Hepatocyte (in vitro differentiated cells): ENCODE measurements at regions not wholly inside any gene's neighbourhood (a gene's known extent, or its start where the extent isn't known, plus 50 kb on each side); places are given as distances from the start of the nearest gene placed in this dataset.

ENCODE experiments used
- DNase-seq: peaks from one replicate; pipeline ENCODE4 v3.0.0-alpha.2; 2016; ENCODE audit warnings: low spot score
- H2AFZ ChIP-seq: fragments of 200-600 bp; sonication (generic); 2 replicates; pipeline ENCODE4 v1.6.0; 2016; ENCODE audit warnings: antibody characterized with exemption, mild to moderate bottlenecking
- H3K27ac ChIP-seq: fragments of 200-600 bp; sonication (generic); 2 replicates; pipeline ENCODE4 v1.5.1; 2016; ENCODE audit warnings: mild to moderate bottlenecking
- H3K27me3 ChIP-seq: fragments of 200-600 bp; sonication (generic); 2 replicates; pipeline ENCODE4 v1.6.1; 2016
- H3K36me3 ChIP-seq: fragments of 200-600 bp; sonication (generic); replicated peaks from 2 replicates; pipeline ENCODE4 v1.5.1; 2016; ENCODE audit warnings: low read depth; ENCODE audit not compliant: insufficient read depth
- H3K4me1 ChIP-seq: fragments of 200-600 bp; sonication (generic); 2 replicates; pipeline ENCODE4 v1.5.1; 2016; ENCODE audit warnings: mild to moderate bottlenecking, moderate library complexity; ENCODE audit not compliant: insufficient read depth
- H3K4me2 ChIP-seq: fragments of 200-600 bp; sonication (generic); 2 replicates; pipeline ENCODE4 v1.6.0; 2016
- H3K4me3 ChIP-seq: fragments of 200-600 bp; sonication (generic); 2 replicates; pipeline ENCODE4 v1.5.1; 2016; ENCODE audit warnings: mild to moderate bottlenecking
- H3K79me2 ChIP-seq: fragments of 200-600 bp; sonication (generic); 2 replicates; pipeline ENCODE4 v1.6.0; 2017; ENCODE audit warnings: mild to moderate bottlenecking
- H3K9me2 ChIP-seq: fragments of 200-600 bp; sonication (generic); replicated peaks from 2 replicates; pipeline ENCODE4 v1.6.0; 2017; ENCODE audit warnings: mild to moderate bottlenecking; ENCODE audit not compliant: insufficient read depth
- H3K9me3 ChIP-seq: fragments of 200-600 bp; sonication (generic); 2 replicates; pipeline ENCODE4 v1.5.1; 2016; ENCODE audit warnings: low read depth, mild to moderate bottlenecking
- H4K20me1 ChIP-seq: fragments of 200-600 bp; sonication (generic); 2 replicates; pipeline ENCODE4 v1.6.0; 2016; ENCODE audit warnings: mild to moderate bottlenecking; ENCODE audit not compliant: insufficient read depth, poor library complexity, severe bottlenecking
- EZH2 ChIP-seq: fragments of 200-600 bp; sonication (generic); IDR thresholded peaks from 2 replicates; pipeline ENCODE4 v1.6.1; 2016; ENCODE audit warnings: antibody characterized with exemption, mild to moderate bottlenecking, borderline replicate concordance
- EZH2phosphoT487 ChIP-seq: fragments of 200-600 bp; sonication (generic); IDR thresholded peaks from one replicate; pipeline ENCODE4 v1.6.1; 2018; ENCODE audit warnings: antibody characterized with exemption, mild to moderate bottlenecking, low read depth, moderate library complexity; ENCODE audit not compliant: unreplicated experiment, severe bottlenecking
- WGBS: methylation state at CpG from one replicate; pipeline ENCODE4 v1.1.6; 2016; ENCODE audit warnings: low lambda C conversion rate; ENCODE audit errors: missing lambda C conversion rate; 5-methylcytosine and 5-hydroxymethylcytosine counted together
- TF ChIP-seq, protein P1 (sequence below): fragments of 200-600 bp; sonication (generic); IDR thresholded peaks from 2 replicates; pipeline ENCODE4 v1.5.1; 2016; ENCODE audit warnings: antibody characterized with exemption, mild to moderate bottlenecking; ENCODE audit not compliant: poor library complexity

DNA sequence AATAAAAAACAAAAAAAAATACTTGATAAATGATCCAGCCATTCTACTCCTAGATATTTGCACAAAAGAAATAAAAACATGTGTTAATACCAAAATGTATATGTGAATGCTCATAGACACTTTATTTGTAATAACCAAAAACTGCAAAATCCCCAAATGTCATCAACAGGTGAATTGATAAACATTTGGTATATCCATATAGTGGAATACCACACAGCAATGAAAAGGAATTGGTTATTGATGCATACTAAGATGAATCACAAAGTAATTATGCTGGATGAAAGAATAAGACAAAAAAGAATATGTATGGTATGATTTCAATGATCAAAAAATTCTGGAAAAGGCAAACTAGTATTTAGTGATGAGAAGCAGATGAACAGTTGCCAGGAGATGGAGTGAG lies 124.7 kb upstream of the VASH1 start:
- Histone ChIP-seq H3K4me2 (no peak overlapping the region), H3K4me1 (no peaks in the 10 kb centered on the region), H4K20me1 (no peaks in the 10 kb centered on the region), H2AFZ (no peak overlapping the region), H3K4me3 (no peak overlapping the region), H3K9me3 (no peaks in the 10 kb centered on the region), H3K27me3 (no peaks in the 10 kb centered on the region), H3K79me2 (no peaks in the 10 kb centered on the region), H3K27ac (no peak overlapping the region), H3K36me3 (no peaks in the 10 kb centered on the region), H3K9me2 (no peaks in the 10 kb centered on the region)
- no peak for DNase-seq
- TF ChIP-seq EZH2 (no peak), EZH2phosphoT487 (no peak)
- TF ChIP-seq, protein P1, sequence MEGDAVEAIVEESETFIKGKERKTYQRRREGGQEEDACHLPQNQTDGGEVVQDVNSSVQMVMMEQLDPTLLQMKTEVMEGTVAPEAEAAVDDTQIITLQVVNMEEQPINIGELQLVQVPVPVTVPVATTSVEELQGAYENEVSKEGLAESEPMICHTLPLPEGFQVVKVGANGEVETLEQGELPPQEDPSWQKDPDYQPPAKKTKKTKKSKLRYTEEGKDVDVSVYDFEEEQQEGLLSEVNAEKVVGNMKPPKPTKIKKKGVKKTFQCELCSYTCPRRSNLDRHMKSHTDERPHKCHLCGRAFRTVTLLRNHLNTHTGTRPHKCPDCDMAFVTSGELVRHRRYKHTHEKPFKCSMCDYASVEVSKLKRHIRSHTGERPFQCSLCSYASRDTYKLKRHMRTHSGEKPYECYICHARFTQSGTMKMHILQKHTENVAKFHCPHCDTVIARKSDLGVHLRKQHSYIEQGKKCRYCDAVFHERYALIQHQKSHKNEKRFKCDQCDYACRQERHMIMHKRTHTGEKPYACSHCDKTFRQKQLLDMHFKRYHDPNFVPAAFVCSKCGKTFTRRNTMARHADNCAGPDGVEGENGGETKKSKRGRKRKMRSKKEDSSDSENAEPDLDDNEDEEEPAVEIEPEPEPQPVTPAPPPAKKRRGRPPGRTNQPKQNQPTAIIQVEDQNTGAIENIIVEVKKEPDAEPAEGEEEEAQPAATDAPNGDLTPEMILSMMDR, result no peak

DNA sequence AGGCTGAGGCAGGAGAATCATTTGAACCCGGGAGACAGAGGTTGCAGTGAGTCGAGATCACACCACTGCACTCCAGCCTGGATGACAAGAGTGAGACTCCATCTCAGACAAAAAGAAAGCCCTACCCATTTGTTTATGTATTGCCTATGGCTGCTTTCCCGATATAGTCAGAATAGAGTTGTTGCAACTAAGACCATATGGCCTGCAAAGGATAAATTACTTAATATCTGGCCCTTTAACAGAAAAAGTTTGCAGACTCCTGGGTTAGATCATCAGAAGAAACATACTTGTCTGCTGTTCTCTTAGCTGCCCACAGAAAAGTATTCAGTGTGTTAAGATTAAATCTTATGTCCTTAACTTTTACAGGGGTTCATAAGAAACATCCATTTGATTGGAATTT lies 122.4 kb upstream of the VASH1 start:
- Histone ChIP-seq H3K27me3 (no peaks in the 10 kb centered on the region), H3K9me3 (no peaks in the 10 kb centered on the region), H3K36me3 (no peaks in the 10 kb centered on the region), H2AFZ (no peak overlapping the region), H4K20me1 (no peaks in the 10 kb centered on the region), H3K27ac (no peak overlapping the region), H3K4me1 (no peaks in the 10 kb centered on the region), H3K9me2 (no peaks in the 10 kb centered on the region), H3K4me3 (no peak overlapping the region), H3K4me2 (no peak overlapping the region), H3K79me2 (no peaks in the 10 kb centered on the region)
- 85% methylated on average over 3 of the region's 3 CpGs for WGBS
- DNase-seq, result no peak
- TF ChIP-seq EZH2, result no peak
- TF ChIP-seq EZH2phosphoT487, result no peak
- TF ChIP-seq, protein P1, result no peak

DNA sequence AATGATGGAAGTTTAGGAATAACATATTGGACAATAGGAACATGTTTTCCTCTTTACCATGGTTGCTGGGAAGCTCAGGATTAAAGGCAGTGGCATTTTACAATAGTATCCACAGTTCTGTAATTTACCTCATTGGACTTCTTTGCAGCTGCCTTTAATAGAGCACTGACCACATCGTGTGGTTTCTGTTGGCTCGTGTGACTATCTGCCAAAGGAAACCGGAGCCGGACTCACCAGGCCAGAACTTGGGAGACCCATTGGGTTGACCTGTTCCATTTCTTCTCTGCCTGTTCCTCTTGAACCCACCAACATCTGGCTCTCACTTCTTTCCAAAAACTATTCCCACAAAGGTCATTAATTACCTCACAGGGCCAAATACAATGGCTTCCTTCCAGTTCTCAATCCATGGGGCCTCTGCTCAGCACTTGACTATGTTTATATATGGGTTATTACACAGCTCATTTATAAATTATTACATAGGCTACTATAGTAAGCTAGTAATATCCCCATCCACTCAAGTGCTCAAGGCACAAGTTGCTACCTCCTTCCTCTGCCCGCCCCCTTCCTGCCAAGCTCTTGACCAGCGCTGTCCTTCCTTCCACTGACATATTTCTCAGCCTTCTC lies 121.5 kb upstream of the VASH1 start:
- H4K20me1 ChIP-seq, result no peaks in the 10 kb centered on the region
- H3K9me3 ChIP-seq, result no peaks in the 10 kb centered on the region
- H3K36me3 ChIP-seq, result no peaks in the 10 kb centered on the region
- 75% methylated on average over 6 of the region's 6 CpGs for WGBS
- H3K4me3 ChIP-seq, result no peak overlapping the region
- no peak overlapping the region for H3K27ac ChIP-seq
- DNase-seq, result no peak
- H3K4me1 ChIP-seq, result no peaks in the 10 kb centered on the region
- TF ChIP-seq EZH2 (no peak), EZH2phosphoT487 (no peak)
- TF ChIP-seq, protein P1, result no peak
- H3K27me3 ChIP-seq, result no peaks in the 10 kb centered on the region
- H2AFZ ChIP-seq, result no peak overlapping the region
- no peaks in the 10 kb centered on the region for H3K9me2 ChIP-seq
- H3K79me2 ChIP-seq, result no peaks in the 10 kb centered on the region
- no peak overlapping the region for H3K4me2 ChIP-seq

DNA sequence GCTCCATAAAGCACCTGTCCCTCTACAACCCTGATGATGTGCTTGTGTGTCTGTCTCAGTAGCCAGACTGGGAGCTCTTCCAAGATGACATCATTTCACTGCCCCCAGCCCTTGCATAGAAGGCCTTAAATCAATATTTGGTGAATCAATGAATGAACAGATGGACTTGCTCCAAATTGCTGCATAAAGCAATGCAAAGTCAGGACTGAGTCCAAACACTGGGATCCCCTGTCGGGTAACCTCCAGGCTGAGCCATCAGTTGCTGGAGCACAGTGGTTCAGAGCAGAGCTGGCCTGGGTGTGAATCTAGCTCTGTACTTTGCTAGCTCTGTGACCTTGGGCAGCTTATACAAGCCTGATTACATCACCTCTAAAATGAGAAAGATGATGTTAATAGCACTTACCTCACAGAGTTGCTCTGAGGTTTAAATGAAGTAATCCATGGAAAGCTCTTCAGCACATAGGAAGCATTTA lies 120.3 kb upstream of the VASH1 start:
- H3K79me2 ChIP-seq, result no peaks in the 10 kb centered on the region
- H3K36me3 ChIP-seq, result no peaks in the 10 kb centered on the region
- no peak overlapping the region for H2AFZ ChIP-seq
- no peak overlapping the region for H3K4me2 ChIP-seq
- WGBS, result 68% methylated on average over 1 of the region's 1 CpG
- no peaks in the 10 kb centered on the region for H4K20me1 ChIP-seq
- no peaks in the 10 kb centered on the region for H3K27me3 ChIP-seq
- H3K27ac ChIP-seq, result no peak overlapping the region
- no peaks in the 10 kb centered on the region for H3K9me3 ChIP-seq
- DNase-seq, result no peak
- H3K4me3 ChIP-seq, result no peak overlapping the region
- TF ChIP-seq, protein P1, result no peak
- TF ChIP-seq EZH2 (no peak), EZH2phosphoT487 (no peak)
- H3K4me1 ChIP-seq, result no peaks in the 10 kb centered on the region
- no peaks in the 10 kb centered on the region for H3K9me2 ChIP-seq
